Endothelial cell of umbilical vein (primary cell): ENCODE measurements at regions not wholly inside any gene's neighbourhood (a gene's known extent, or its start where the extent isn't known, plus 50 kb on each side); places are given as distances from the start of the nearest gene placed in this dataset.

Experiments used
- BruUV-seq: library from RNA; stranded (reverse); fragments of 400-500 nt; replicated peaks from 2 replicates; lab custom pipeline; 2021; lab: Mats Ljungman, UMichigan
- CTCF ChIA-PET: fragments of 300-600, 350-600 bp; sonication (Branson Sonifier 250); formaldehyde crosslinking; loops from one replicate; lab custom pipeline; 2021; ENCODE audit warnings: antibody characterized with exemption, inconsistent platforms; lab: Charles Lee
- POLR2A ChIA-PET: fragments of 300-600, 350-600 bp; sonication (Branson Sonifier 250); formaldehyde crosslinking; loops from one replicate; lab custom pipeline; 2021; ENCODE audit warnings: antibody characterized with exemption, inconsistent platforms; lab: Charles Lee
- DNase-seq: peaks from one replicate; pipeline ENCODE4 v3.0.0-alpha.2; 2011; ENCODE audit warnings: low read depth, low spot score
- FAIRE-seq: peaks from 2 replicates; lab custom pipeline; 2011; peaks lifted over from hg19 to GRCh38; lab: Jason Lieb, UNC
- H2AFZ ChIP-seq: 2 replicates; pipeline ENCODE4 v1.6.0; 2012; ENCODE audit warnings: low read depth, low read length, control low read depth, inconsistent platforms
- H3K27ac ChIP-seq: 2 replicates; pipeline ENCODE4 v1.5.1; 2011; ENCODE audit warnings: low read depth, mild to moderate bottlenecking, control low read depth, low read length, moderate library complexity; ENCODE audit not compliant: insufficient read depth
- H3K27me3 ChIP-seq, 2 experiments: 2 replicates each; pipeline versions ENCODE4 v1.6.0 to v1.6.1; 2011; ENCODE audit warnings: low read length in 2 of 2, mixed read lengths in 1 of 2; ENCODE audit not compliant: control insufficient read depth in 2 of 2, insufficient read depth in 2 of 2
- H3K36me3 ChIP-seq, 2 experiments: 2 replicates in 1 of 2; 3 replicates in 1 of 2; pipeline ENCODE4 v1.5.1; 2011; ENCODE audit warnings: low read length in 2 of 2, mild to moderate bottlenecking in 1 of 2, moderate library complexity in 1 of 2; ENCODE audit not compliant: control insufficient read depth in 2 of 2, insufficient read depth in 2 of 2; ENCODE audit errors: extremely low read depth in 1 of 2
- H3K4me1 ChIP-seq: 3 replicates; pipeline ENCODE4 v1.5.1; 2011; ENCODE audit warnings: mild to moderate bottlenecking, low read length; ENCODE audit not compliant: control insufficient read depth, insufficient read depth; ENCODE audit errors: extremely low read depth
- H3K4me2 ChIP-seq: 2 replicates; pipeline ENCODE4 v1.6.1; 2011; ENCODE audit warnings: low read length, control low read depth, mixed read lengths; ENCODE audit not compliant: insufficient read depth
- H3K4me3 ChIP-seq, 3 experiments: fragments of 200-600 bp in 1 of 3; sonication (generic), shearing (Covaris generic) in 1 of 3; replicated peaks in 1 of 3; 2 replicates each; pipeline ENCODE4 v1.5.1; 2011 to 2016; ENCODE audit warnings: control low read depth in 3 of 3, low read length in 3 of 3, mild to moderate bottlenecking in 2 of 3, inconsistent platforms in 1 of 3, low read depth in 1 of 3, moderate library complexity in 1 of 3; ENCODE audit not compliant: insufficient read depth in 1 of 3
- H3K79me2 ChIP-seq: 2 replicates; pipeline ENCODE4 v1.6.0; 2012; ENCODE audit warnings: low read length, inconsistent platforms; ENCODE audit not compliant: control insufficient read depth, insufficient read depth
- H3K9ac ChIP-seq: replicated peaks from 2 replicates; pipeline ENCODE3; 2011; ENCODE audit warnings: low read length, control low read depth; ENCODE audit not compliant: insufficient read depth; ENCODE audit errors: extremely low read depth
- H3K9me1 ChIP-seq: replicated peaks from 3 replicates; pipeline ENCODE4 v1.6.0; 2011; ENCODE audit warnings: mild to moderate bottlenecking, low read length; ENCODE audit not compliant: control insufficient read depth, insufficient read depth; ENCODE audit errors: extremely low read depth
- H3K9me3 ChIP-seq: replicated peaks from 2 replicates; pipeline ENCODE4 v1.5.1; 2012; ENCODE audit warnings: low read length, inconsistent platforms; ENCODE audit not compliant: control insufficient read depth, insufficient read depth
- H4K20me1 ChIP-seq: replicated peaks from 2 replicates; pipeline ENCODE3; 2011; ENCODE audit warnings: mild to moderate bottlenecking, low read length; ENCODE audit not compliant: control insufficient read depth, insufficient read depth; ENCODE audit errors: extremely low read depth
- CTCF ChIP-seq, 2 donors: IDR thresholded peaks; 1 replicate in 1 of 2; 2 replicates in 1 of 2; pipeline ENCODE4 v1.5.1; 2011; ENCODE audit warnings: low read length in 2 of 2, mild to moderate bottlenecking in 2 of 2, moderate library complexity in 2 of 2, control low read depth in 1 of 2, inconsistent platforms in 1 of 2, low read depth in 1 of 2; ENCODE audit not compliant: insufficient read depth in 1 of 2; ENCODE audit errors: extremely low read depth in 1 of 2
- EZH2 ChIP-seq: IDR thresholded peaks from 2 replicates; pipeline ENCODE4 v1.6.1; 2012; ENCODE audit warnings: borderline replicate concordance, low read depth, mild to moderate bottlenecking, moderate library complexity, low read length, inconsistent platforms; ENCODE audit not compliant: severe bottlenecking
- FOS ChIP-seq: IDR thresholded peaks from 2 replicates; pipeline ENCODE4 v1.6.1; 2011; ENCODE audit warnings: mild to moderate bottlenecking, low read length, moderate library complexity, borderline replicate concordance; ENCODE audit not compliant: insufficient read depth
- GATA2 ChIP-seq: IDR thresholded peaks from 2 replicates; pipeline ENCODE4 v1.7.0; 2011; ENCODE audit warnings: low read depth, mild to moderate bottlenecking, moderate library complexity, mixed read lengths, low read length; ENCODE audit not compliant: insufficient read length, insufficient read depth
- JUN ChIP-seq: IDR thresholded peaks from 2 replicates; pipeline ENCODE4 v1.6.1; 2011; ENCODE audit warnings: borderline replicate concordance, low read depth; ENCODE audit not compliant: insufficient read length, insufficient read depth
- MYC ChIP-seq: IDR thresholded peaks from one replicate; pipeline ENCODE4 v1.6.1; 2011; ENCODE audit warnings: mild to moderate bottlenecking, low read depth, low read length
- POLR2AphosphoS5 ChIP-seq: IDR thresholded peaks from 2 replicates; pipeline ENCODE4 v1.6.1; 2012; ENCODE audit warnings: low read depth, mild to moderate bottlenecking, control low read depth, low read length, moderate library complexity; ENCODE audit not compliant: insufficient read depth
- dilution Hi-C: fragments of 300-500 bp; cut with MboI; formaldehyde crosslinking; loops from one replicate; pipeline ENCODE4 v1.15.0; 2019; ENCODE audit warnings: low sequenced_read_pairs; ENCODE audit not compliant: extremely low pct_ligation_motif_present
- intact Hi-C: fragments of 100-400 bp; cut with micrococcal nuclease; formaldehyde crosslinking; loops from one replicate; pipeline ENCODE4 v1.10.0; 2022

DNA sequence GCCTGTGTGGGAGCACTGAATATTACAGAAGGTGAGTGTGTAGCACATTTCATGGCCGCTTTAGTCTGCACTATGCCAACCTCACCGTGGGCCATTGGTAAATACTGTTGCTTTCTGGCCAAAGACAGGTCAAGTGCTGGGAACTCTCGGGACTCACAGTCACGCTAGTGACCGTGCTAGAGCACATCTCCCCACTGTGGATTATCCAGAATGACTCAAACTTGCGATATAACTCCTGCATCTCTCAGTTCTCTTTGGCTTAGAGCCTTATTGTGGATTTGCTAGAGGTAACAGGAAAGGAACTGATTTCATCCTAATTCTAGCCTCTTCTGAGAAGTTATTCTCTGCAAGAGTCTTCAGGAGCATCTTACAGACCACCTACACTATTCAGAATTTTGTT, 86.5 kb downstream of the DAD1 start:
- Histone ChIP-seq H3K9ac (no peak overlapping the region), H3K36me3 (no peaks in the 10 kb centered on the region), H3K9me1 (no peaks in the 10 kb centered on the region), H3K4me1 (no peaks in the 10 kb centered on the region), H3K4me2 (no peak overlapping the region), H3K79me2 (no peaks in the 10 kb centered on the region), H3K27ac (no peak overlapping the region), H4K20me1 (no peaks in the 10 kb centered on the region), H3K4me3 (no peak overlapping the region), H3K27me3 (peaks cover 2% of the 10 kb centered on the region in 2 experiments), H2AFZ (no peak overlapping the region), H3K9me3 (no peaks in the 10 kb centered on the region)
- BruUV-seq = no TSS peak
- DNase-seq (no peak), FAIRE-seq (no peak)
- dilution Hi-C loops (no loop called here), intact Hi-C loops (no loop called here)
- CTCF ChIA-PET = no interaction called here
- POLR2A ChIA-PET = no interaction called here
- TF ChIP-seq GATA2 = no peak
- no peak for TF ChIP-seq JUN
- no peak for TF ChIP-seq EZH2
- no peak for TF ChIP-seq FOS
- no peak for TF ChIP-seq POLR2AphosphoS5
- no peak for TF ChIP-seq CTCF (IDR thresholded peaks at IDR 0.05; ENCODE audit: extremely low read depth in 1 of 2, insufficient read depth in 1 of 2, low read depth in 1 of 2, low read length in 2 of 2)
- no peak for TF ChIP-seq MYC
